ENCODE measurements at regions not wholly inside any gene's neighbourhood (a gene's known extent, or its start where the extent isn't known, plus 50 kb on each side); places are given as distances from the start of the nearest gene placed in this dataset.
"Not testable (repeated sequence)": the region's sequence is repeated elsewhere in the genome, so short reads cannot be mapped to it uniquely, and the experiment has no call there.

- DNase-seq (ENCODE audit: low read depth): no peak
These were observed 357.3 kb downstream of the NPHP4 start for GRCh38 chr1:5634893-5635292.

DNA sequence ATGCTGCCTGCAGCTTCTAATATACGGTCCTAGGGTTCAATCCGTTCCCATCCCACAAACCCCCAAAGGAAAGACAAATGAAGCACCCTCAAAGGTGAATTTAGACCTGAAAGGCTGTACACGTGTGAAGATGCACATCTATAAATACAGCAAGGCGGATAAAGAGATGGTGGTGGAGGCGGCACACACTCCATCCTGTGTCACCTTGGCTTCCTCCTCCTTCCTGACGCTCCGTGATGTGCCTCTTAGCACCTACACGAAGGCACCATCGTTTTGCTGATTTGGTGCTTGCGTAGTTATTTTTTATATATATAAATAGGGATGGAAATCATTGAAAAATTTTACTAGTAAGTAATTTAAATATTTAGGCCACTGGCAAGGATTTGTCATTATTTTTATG lies 359.4 kb downstream of the NPHP4 start:
- DNase-seq (ENCODE audit: low read depth): no peak

DNA sequence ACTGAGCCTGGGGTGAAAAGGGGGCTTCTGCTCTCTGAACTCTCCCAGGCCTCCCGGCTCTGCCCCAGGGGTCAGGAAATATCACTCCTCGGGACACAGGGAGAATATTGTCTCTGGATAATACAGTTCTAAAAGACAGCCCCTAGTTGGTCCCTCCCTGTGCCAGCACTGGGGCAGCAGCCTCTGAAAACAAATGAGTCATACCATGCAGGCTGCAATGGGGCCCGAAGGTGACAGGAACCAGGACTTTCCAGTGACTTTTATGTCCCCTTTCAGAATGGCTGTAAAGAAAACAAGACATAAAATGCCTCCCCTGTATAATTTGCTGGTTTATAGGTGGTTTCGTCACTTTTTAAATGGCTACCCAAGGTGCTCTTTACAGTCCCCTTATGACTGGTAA lies 360.0 kb downstream of the NPHP4 start:
- DNase-seq (ENCODE audit: low read depth): no peak

DNA sequence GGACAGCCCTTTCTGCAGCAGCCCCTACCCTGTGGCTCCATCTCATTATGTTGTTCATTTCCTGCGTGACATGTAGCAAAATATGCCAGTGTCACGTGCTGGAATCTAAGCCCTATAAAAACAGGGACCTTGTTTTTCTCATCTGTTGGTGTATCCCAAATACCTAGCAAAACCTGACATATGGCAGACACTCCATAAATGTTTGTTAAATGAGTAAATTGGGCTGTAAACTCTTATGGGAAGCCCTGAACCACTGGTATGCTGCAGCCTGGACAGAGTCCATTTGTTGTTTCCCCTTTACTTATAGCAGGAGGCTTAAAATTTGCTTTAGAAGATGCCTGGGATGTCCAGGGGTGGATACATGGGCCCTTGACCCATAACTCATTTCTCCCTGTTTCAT lies 363.8 kb downstream of the NPHP4 start:
- no peak for DNase-seq (ENCODE audit: low read depth)

DNA sequence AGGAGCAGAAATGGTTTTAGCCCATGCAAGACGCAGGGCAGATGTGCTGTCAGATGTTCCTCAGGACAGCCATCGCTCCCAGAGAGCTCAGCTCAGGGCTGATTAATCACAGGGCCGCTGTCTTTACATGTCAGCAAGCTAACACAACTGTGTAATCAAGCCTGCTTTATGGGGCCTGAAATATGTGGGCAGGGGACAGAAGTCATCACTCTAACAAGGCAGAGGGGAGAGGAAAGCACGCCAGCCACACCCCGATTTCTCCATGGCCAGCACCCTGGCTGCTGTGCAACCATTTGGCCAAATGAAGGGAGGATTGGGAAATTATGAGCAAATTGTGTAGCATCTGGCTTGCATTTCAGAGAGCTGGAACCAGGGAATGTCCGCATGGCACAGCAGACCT lies 368.8 kb downstream of the NPHP4 start:
- DNase-seq (ENCODE audit: low read depth): no peak

GRCh38 chr1:5622412-5622811 lies 369.8 kb downstream of the NPHP4 start:
- no peak for DNase-seq (ENCODE audit: low read depth)

DNA sequence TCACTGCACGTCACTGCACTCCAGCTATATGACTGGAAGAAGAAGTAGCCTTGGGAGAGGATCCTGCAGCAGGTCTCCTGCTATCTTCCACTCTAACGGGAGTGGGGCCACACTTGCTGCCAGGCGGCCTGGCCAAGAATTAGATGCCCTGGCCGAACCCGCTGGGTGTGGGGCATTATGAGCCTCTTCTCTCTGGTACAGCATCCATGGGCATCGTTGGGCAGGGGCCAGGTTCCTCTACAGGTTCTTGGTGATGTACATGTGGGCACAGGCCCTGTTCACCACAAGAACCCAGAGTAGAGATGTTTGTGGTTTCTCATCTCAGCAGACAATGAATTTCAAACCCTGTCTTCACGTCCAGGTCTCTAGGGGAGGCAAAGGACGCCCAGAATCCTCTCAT lies 370.5 kb downstream of the NPHP4 start:
- DNase-seq (ENCODE audit: low read depth): no peak

- DNase-seq (ENCODE audit: low read depth): no peak
These were observed 371.2 kb downstream of the NPHP4 start for GRCh38 chr1:5620997-5621396.

DNA sequence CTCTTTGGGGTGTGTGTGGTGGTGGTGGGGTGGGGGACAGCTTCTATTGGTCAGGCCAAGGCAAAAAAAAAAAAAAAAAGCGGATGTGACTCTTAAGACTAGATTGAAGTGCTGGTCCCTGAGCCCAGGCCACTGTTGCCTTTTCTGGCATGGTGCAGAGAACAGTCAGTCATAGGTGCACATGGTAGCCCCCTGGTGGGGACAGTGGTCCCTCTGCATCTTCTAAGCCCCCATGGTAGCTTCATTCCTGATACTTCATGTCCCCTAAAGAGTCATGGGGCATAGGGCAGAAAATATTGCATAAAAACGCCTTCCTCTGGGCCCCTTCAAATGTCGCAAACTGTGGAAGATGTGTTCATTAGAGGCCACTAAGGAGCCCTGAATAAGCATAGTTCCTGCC lies 371.8 kb downstream of the NPHP4 start:
- no peak for DNase-seq (ENCODE audit: low read depth)

DNA sequence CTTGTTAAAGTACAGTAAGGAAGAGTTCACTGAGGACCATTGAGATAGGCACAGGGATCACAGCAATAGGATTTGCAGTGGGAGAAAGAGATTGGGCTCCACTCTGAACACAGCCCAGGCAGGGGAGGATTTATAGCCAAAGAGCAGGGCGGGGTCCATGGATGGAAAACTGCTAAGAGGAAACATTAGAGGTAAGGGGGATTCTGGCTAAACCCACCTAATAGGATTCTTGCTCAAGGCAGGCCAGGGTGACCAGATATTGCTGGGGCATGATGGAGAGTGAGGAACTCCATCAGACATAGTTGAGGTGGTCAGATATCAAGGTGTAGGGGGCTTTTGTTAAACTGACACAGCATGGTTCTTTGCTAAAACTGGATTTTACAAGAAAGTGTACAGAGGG lies 372.8 kb downstream of the NPHP4 start:
- DNase-seq (ENCODE audit: low read depth): no peak

DNA sequence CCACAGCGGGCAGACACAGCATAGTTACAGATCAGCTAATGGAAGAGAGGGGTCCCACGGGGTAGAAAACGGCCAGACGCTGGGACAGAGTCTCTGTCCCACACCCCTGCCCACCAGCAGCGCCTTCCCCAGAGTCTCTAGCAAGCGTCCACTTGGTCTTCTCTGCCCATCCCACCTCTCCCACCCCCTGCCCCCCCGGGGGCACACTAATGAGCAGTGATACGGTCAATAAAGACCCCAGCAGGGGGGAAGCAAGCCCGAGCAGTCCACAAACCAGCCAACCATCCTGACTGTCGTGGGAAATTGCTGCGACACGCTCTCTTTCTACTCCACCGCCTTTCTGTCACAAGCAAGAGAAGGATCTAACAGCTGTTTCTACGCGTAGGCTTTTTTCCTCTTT lies 374.7 kb downstream of the NPHP4 start:
- no peak for DNase-seq (ENCODE audit: low read depth)

DNA sequence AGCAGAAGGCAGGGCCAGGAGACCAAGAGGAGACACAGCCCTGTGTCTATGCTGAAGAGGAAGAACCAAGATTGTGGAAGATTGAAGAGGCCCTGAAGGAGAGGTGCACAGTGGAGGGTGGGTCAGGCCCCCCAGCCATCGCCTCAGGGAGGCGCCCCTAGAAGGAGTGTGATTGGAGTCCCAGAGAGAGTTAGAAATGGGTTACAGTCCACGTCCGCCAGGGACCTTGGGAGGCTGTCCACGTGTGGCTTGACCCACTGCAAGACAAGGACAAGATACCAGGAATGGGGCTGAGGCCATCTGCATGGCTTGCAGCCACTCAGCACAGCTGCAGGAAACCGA lies 375.1 kb downstream of the NPHP4 start:
- DNase-seq (ENCODE audit: low read depth): no peak

GRCh38 chr1:5616366-5617178 lies 375.7 kb downstream of the NPHP4 start:
- no peak for DNase-seq (ENCODE audit: low read depth)

DNA sequence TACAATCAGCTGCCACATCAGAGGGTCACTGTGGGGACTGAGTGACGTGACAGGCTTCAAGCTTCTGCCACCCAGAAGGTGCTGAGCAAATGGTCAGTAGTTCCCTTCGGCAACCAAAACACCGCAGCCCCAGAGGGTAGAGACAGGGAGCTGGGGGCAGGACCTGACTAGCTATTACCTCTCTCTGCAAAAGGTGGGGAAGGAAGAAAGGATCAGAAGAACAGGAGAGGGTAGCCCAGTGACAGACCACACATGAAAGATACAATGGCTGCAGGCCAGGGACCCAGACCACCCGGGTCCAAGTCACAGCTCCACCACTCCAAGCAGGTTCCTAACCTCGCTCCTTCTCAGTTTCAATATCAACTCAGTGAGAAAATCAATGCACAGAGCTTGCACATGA lies 377.1 kb downstream of the NPHP4 start:
- no peak for DNase-seq (ENCODE audit: low read depth)

GRCh38 chr1:5613900-5614299 lies 378.3 kb downstream of the NPHP4 start:
- DNase-seq (ENCODE audit: low read depth): no peak

GRCh38 chr1:5611851-5612250 lies 380.4 kb downstream of the NPHP4 start:
- no peak for DNase-seq (ENCODE audit: low read depth)

DNA sequence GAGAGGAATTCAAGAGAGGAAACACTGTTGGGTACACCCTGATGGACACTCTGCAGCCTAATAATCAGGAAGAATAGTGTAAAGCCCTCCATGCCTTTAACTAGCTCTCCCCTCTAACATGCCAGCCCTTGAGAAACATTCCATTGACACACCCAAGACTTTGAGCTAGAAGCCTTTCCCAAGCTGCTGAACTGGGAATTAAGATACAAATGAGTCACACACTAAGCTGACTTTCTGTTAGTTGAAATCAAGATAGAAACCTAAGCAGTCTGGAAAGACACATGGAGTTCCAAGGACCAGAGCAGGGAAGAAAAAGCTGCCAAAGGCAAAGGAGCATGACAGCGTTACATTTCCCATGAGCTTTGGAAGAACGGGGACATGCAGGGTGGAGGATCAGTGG lies 380.8 kb downstream of the NPHP4 start:
- no peak for DNase-seq (ENCODE audit: low read depth)

GRCh38 chr1:5610432-5610831 lies 381.8 kb downstream of the NPHP4 start:
- DNase-seq (ENCODE audit: low read depth): no peak

DNA sequence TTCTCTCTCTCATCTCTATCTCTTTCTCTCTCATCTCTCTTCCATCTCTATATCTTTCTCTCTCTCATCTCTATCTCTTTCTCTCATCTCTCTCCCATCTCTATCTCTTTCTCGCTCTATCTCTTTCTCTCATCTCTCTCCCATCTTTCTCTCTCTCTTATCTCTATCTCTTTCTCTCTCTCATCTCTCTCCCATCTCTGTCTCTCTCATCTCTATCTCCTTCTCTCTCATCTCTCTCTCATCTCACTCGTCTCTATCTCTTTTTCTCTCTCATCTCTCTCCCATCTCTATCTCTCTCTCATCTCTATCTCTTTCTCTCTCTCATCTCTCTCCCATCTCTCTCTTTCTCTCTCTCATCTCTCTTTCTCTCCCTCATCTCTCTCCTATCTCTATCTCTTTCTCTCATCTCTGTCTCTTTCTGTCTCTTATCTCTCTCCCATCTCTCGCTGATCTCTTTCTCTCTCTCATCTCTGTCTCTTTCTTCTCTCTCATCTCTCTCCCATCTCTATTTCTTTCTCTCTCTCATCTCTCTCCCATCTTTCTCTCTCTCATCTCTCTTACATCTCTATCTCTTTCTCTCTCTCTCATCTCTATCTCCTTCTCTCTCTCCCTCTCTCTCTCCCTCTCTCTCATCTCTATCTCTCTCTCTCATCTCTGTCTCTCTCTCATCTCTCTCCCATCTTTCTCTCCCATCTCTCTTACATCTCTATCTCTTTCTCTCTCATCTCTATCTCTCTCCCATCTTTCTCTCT lies 388.7 kb downstream of the NPHP4 start:
- DNase-seq (ENCODE audit: low read depth): no peak

DNA sequence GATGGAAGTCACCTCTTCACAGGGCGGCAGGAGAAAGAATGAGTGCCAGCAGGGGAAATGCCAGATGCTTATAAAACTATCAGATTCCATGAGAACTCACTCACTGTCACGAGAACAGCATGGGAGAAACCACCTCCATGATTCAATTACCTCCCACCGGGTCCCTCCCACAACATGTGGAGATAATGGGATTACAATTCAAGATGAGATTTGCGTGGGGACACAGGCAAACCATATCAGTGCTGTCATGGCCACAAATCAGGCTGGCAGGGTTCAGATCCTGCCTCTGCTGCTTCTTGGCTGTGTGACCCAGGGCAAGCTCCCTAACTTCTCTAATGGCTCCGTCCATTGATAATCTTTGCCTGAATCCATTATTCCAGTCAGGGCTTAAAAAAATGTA lies 389.5 kb downstream of the NPHP4 start:
- DNase-seq (ENCODE audit: low read depth): not testable (repeated sequence)

DNA sequence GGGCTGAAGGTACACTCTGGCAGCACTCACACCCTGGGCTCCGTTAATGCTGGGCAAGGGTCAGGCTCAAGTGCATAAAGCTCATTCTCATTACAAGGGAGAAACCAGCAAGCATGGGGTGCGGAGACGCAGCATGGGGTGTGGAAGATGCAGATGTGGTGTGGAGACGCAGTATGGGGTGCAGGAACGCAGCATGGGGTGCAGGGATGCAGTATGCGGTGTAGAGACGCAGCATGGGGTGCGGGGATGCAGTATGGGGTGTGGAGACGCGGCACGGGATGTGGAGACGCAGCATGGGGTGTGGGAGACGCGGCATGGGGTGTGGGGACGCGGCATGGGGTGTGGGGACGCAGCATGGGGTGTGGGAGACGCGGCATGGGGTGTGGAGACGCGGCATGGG lies 390.7 kb downstream of the NPHP4 start:
- no peak for DNase-seq (ENCODE audit: low read depth)

GRCh38 chr1:5599541-5599940 lies 392.7 kb downstream of the NPHP4 start:
- DNase-seq (ENCODE audit: low read depth): no peak

GRCh38 chr1:5598824-5599395 lies 393.3 kb downstream of the NPHP4 start:
- DNase-seq (ENCODE audit: low read depth): no peak
